ENCODE measurements at regions not wholly inside any gene's neighbourhood (a gene's known extent, or its start where the extent isn't known, plus 50 kb on each side); places are given as distances from the start of the nearest gene placed in this dataset.

GRCh38 chr5:82499725-82500244 lies 221.6 kb upstream of the RPS23 start:
- TF ChIP-seq CBX3 (IDR thresholded peaks at IDR 0.05; ENCODE audit: low read depth) (no peak), POLR2A (IDR thresholded peaks at IDR 0.05; ENCODE audit: borderline replicate concordance, extremely low read depth, insufficient read depth, insufficient read length) (no peak), POLR2AphosphoS5 (IDR thresholded peaks at IDR 0.05; ENCODE audit: low read depth, low read length) (no peak), SP1 (IDR thresholded peaks at IDR 0.05; ENCODE audit: low read depth) (no peak), ZNF274 (IDR thresholded peaks at IDR 0.05; ENCODE audit: low read depth, low read length) (no peak), ATF3 (IDR thresholded peaks at IDR 0.05) (no peak), TCF7L2 (IDR thresholded peaks at IDR 0.05; ENCODE audit: borderline replicate concordance, extremely low read depth, insufficient read depth, insufficient read length) (no peak), CTCF (IDR thresholded peaks at IDR 0.05 in 2 of 3, conservative IDR thresholded peaks at IDR 0.05 in 1 of 3; ENCODE audit: borderline replicate concordance in 1 of 3, insufficient read depth in 1 of 3, low read depth in 2 of 3, low read length in 2 of 3) (no peak), JUND (IDR thresholded peaks at IDR 0.05) (no peak), YY1 (IDR thresholded peaks at IDR 0.05; ENCODE audit: extremely low read depth, insufficient replicate concordance, low read depth, low read length) (no peak)

More at GRCh38 chr5:82499725-82500244, 221.6 kb upstream of the RPS23 start:
- ATAC-seq, result no peak
- no peaks in the 10 kb centered on the region for H3K27me3 ChIP-seq (ENCODE audit: insufficient read depth, low read length)
- H3K27ac ChIP-seq (ENCODE audit: low read depth, low read length), result no peak overlapping the region
- no peaks in the 10 kb centered on the region for H3K36me3 ChIP-seq (ENCODE audit: control insufficient read depth in 1 of 2, insufficient read depth in 2 of 2, low read length in 2 of 2)
- intact Hi-C loops (cut with micrococcal nuclease), result no loop called here
- DNase-seq (ENCODE audit: low read depth, low spot score), result no peak
- BruUV-seq (replicated peaks), result no TSS peak
- CTCF ChIA-PET, result no interaction called here
- H3K9me3 ChIP-seq (ENCODE audit: control insufficient read depth in 1 of 2, insufficient read depth in 1 of 2, low read depth in 1 of 2, low read length in 2 of 2), result no peaks in the 10 kb centered on the region; a peak in 1 of 4 replicates
- no peak overlapping the region for H2AFZ ChIP-seq (ENCODE audit: low read depth, low read length, poor library complexity, severe bottlenecking)
- POLR2A ChIA-PET, result no interaction called here
- H3K9me2 ChIP-seq (ENCODE audit: insufficient read depth), result no peaks in the 10 kb centered on the region
- RAD21 ChIA-PET (ENCODE audit: low non-redundant PET in 1 of 2, low total read pairs in 2 of 2, uncharacterized antibody in 2 of 2, unreplicated experiment in 2 of 2), result no interaction called here
- H3K4me2 ChIP-seq (ENCODE audit: low read length), result no peak overlapping the region
- no peaks in the 10 kb centered on the region for H3K79me2 ChIP-seq (ENCODE audit: insufficient read depth, low read length)
- no peaks in the 10 kb centered on the region for H4K20me1 ChIP-seq (ENCODE audit: insufficient read depth)
- H3K9ac ChIP-seq (ENCODE audit: low read length), result no peak overlapping the region
- H3K4me3 ChIP-seq (replicated peaks in 1 of 2; ENCODE audit: low read depth in 1 of 2, low read length in 2 of 2), result no peak overlapping the region
- H3K4me1 ChIP-seq (ENCODE audit: control insufficient read depth in 1 of 2, insufficient read depth in 2 of 2, low read length in 2 of 2), result no peaks in the 10 kb centered on the region
